Muscle layer of colon (tissue), 2 donors: ENCODE measurements at regions not wholly inside any gene's neighbourhood (a gene's known extent, or its start where the extent isn't known, plus 50 kb on each side); places are given as distances from the start of the nearest gene placed in this dataset.

ENCODE experiments used
- H3K27ac ChIP-seq: one replicate; pipeline ENCODE4 v1.7.0; 2013; ENCODE audit warnings: low read depth, mild to moderate bottlenecking, low read length, moderate library complexity
- H3K27me3 ChIP-seq, 2 donors: one replicate each; pipeline ENCODE4 v1.7.0; 2013; ENCODE audit warnings: low read length in 2 of 2, mild to moderate bottlenecking in 2 of 2; ENCODE audit not compliant: insufficient read depth in 2 of 2, control insufficient read depth in 1 of 2
- H3K36me3 ChIP-seq: one replicate; pipeline ENCODE4 v1.7.0; 2013; ENCODE audit warnings: mild to moderate bottlenecking, low read length; ENCODE audit not compliant: insufficient read depth
- H3K4me1 ChIP-seq: one replicate; pipeline ENCODE4 v1.7.0; 2013; ENCODE audit warnings: mild to moderate bottlenecking, low read length; ENCODE audit not compliant: insufficient read depth
- H3K4me3 ChIP-seq, 2 donors: one replicate each; pipeline ENCODE4 v1.7.0; 2013; ENCODE audit warnings: low read length in 2 of 2, low read depth in 1 of 2, mild to moderate bottlenecking in 1 of 2, moderate library complexity in 1 of 2
- H3K9ac ChIP-seq: one replicate; pipeline ENCODE4 v1.7.0; 2013; ENCODE audit warnings: low read length
- H3K9me3 ChIP-seq: one replicate; pipeline ENCODE4 v1.7.0; 2013; ENCODE audit warnings: mild to moderate bottlenecking, low read length
- donor health status: abdominal sarcoma.
- donor health status: Adenocarcinoma of cecum.

GRCh38 chr13:64327505-64328194 lies 2902.5 kb downstream of the PCDH9 start:
- H3K27ac ChIP-seq: no peak overlapping the region
- H3K4me3 ChIP-seq: no peak overlapping the region
- no peaks in the 10 kb centered on the region for H3K9me3 ChIP-seq
- no peaks in the 10 kb centered on the region for H3K36me3 ChIP-seq
- no peaks in the 10 kb centered on the region for H3K4me1 ChIP-seq
- no peaks in the 10 kb centered on the region for H3K27me3 ChIP-seq
- no peak overlapping the region for H3K9ac ChIP-seq

GRCh38 chr13:64314331-64314730 lies 2898.7 kb upstream of the PCDH20 start:
- Histone ChIP-seq H3K27me3 (no peaks in the 10 kb centered on the region), H3K27ac (no peak overlapping the region), H3K4me1 (no peaks in the 10 kb centered on the region), H3K9me3 (no peaks in the 10 kb centered on the region), H3K4me3 (no peak overlapping the region), H3K36me3 (no peaks in the 10 kb centered on the region), H3K9ac (no peak overlapping the region)

GRCh38 chr13:64311948-64312347 lies 2896.3 kb upstream of the PCDH20 start:
- Histone ChIP-seq H3K36me3 (no peaks in the 10 kb centered on the region), H3K27ac (no peak overlapping the region), H3K9ac (no peak overlapping the region), H3K4me3 (no peak overlapping the region), H3K4me1 (no peaks in the 10 kb centered on the region), H3K9me3 (no peaks in the 10 kb centered on the region), H3K27me3 (no peaks in the 10 kb centered on the region)

- Histone ChIP-seq H3K27ac (no peak overlapping the region), H3K9me3 (no peaks in the 10 kb centered on the region), H3K36me3 (no peaks in the 10 kb centered on the region)
These were observed 2895.5 kb upstream of the PCDH20 start for GRCh38 chr13:64311112-64311511.

GRCh38 chr13:64305246-64305645 lies 2889.6 kb upstream of the PCDH20 start:
- Histone ChIP-seq H3K27me3 (no peaks in the 10 kb centered on the region), H3K4me1 (no peaks in the 10 kb centered on the region), H3K36me3 (no peaks in the 10 kb centered on the region), H3K4me3 (no peak overlapping the region), H3K9me3 (no peaks in the 10 kb centered on the region), H3K9ac (no peak overlapping the region), H3K27ac (no peak overlapping the region)

More at GRCh38 chr13:64311112-64311511, 2895.5 kb upstream of the PCDH20 start:
- Histone ChIP-seq H3K4me1 (no peaks in the 10 kb centered on the region), H3K27me3 (no peaks in the 10 kb centered on the region), H3K4me3 (no peak overlapping the region), H3K9ac (no peak overlapping the region)

GRCh38 chr13:64300239-64300638 lies 2884.6 kb upstream of the PCDH20 start:
- Histone ChIP-seq H3K9me3 (no peaks in the 10 kb centered on the region), H3K27ac (no peak overlapping the region), H3K27me3 (no peaks in the 10 kb centered on the region), H3K36me3 (no peaks in the 10 kb centered on the region), H3K4me3 (no peak overlapping the region), H3K4me1 (no peaks in the 10 kb centered on the region), H3K9ac (no peak overlapping the region)

GRCh38 chr13:64293923-64294322 lies 2878.3 kb upstream of the PCDH20 start:
- no peaks in the 10 kb centered on the region for H3K4me1 ChIP-seq
- no peak overlapping the region for H3K27ac ChIP-seq
- H3K9me3 ChIP-seq: no peaks in the 10 kb centered on the region
- no peaks in the 10 kb centered on the region for H3K36me3 ChIP-seq
- H3K27me3 ChIP-seq: no peaks in the 10 kb centered on the region
- no peak overlapping the region for H3K4me3 ChIP-seq
- H3K9ac ChIP-seq: no peak overlapping the region

- H3K27ac ChIP-seq: no peak overlapping the region
- no peak overlapping the region for H3K9ac ChIP-seq
These were observed 2874.1 kb upstream of the PCDH20 start for GRCh38 chr13:64289702-64290101.

GRCh38 chr13:64283926-64284325 lies 2868.3 kb upstream of the PCDH20 start:
- H3K27me3 ChIP-seq: no peaks in the 10 kb centered on the region
- no peak overlapping the region for H3K9ac ChIP-seq
- no peak overlapping the region for H3K4me3 ChIP-seq
- H3K36me3 ChIP-seq: no peaks in the 10 kb centered on the region
- H3K9me3 ChIP-seq: no peaks in the 10 kb centered on the region
- no peaks in the 10 kb centered on the region for H3K4me1 ChIP-seq
- H3K27ac ChIP-seq: no peak overlapping the region

More at GRCh38 chr13:64289702-64290101, 2874.1 kb upstream of the PCDH20 start:
- Histone ChIP-seq H3K36me3 (no peaks in the 10 kb centered on the region), H3K9me3 (no peaks in the 10 kb centered on the region), H3K4me3 (no peak overlapping the region), H3K27me3 (no peaks in the 10 kb centered on the region), H3K4me1 (no peaks in the 10 kb centered on the region)

GRCh38 chr13:64278493-64278892 lies 2862.8 kb upstream of the PCDH20 start:
- H3K9me3 ChIP-seq: no peaks in the 10 kb centered on the region
- H3K27ac ChIP-seq: no peak overlapping the region
- H3K9ac ChIP-seq: no peak overlapping the region
- no peaks in the 10 kb centered on the region for H3K36me3 ChIP-seq
- no peaks in the 10 kb centered on the region for H3K4me1 ChIP-seq
- H3K4me3 ChIP-seq: no peak overlapping the region
- H3K27me3 ChIP-seq: no peaks in the 10 kb centered on the region

GRCh38 chr13:64277097-64277496 lies 2861.4 kb upstream of the PCDH20 start:
- Histone ChIP-seq H3K4me3 (no peak overlapping the region), H3K9me3 (no peaks in the 10 kb centered on the region)

GRCh38 chr13:64276232-64276631 lies 2860.6 kb upstream of the PCDH20 start:
- H3K27me3 ChIP-seq: no peaks in the 10 kb centered on the region
- no peak overlapping the region for H3K4me3 ChIP-seq
- H3K4me1 ChIP-seq: no peaks in the 10 kb centered on the region
- H3K27ac ChIP-seq: no peak overlapping the region
- H3K36me3 ChIP-seq: no peaks in the 10 kb centered on the region
- no peak overlapping the region for H3K9ac ChIP-seq
- no peaks in the 10 kb centered on the region for H3K9me3 ChIP-seq

More at GRCh38 chr13:64277097-64277496, 2861.4 kb upstream of the PCDH20 start:
- H3K27ac ChIP-seq: no peak overlapping the region
- no peak overlapping the region for H3K9ac ChIP-seq
- H3K4me1 ChIP-seq: no peaks in the 10 kb centered on the region
- H3K36me3 ChIP-seq: no peaks in the 10 kb centered on the region
- H3K27me3 ChIP-seq: no peaks in the 10 kb centered on the region
